ENCODE measurements at regions not wholly inside any gene's neighbourhood (a gene's known extent, or its start where the extent isn't known, plus 50 kb on each side); places are given as distances from the start of the nearest gene placed in this dataset.

- TF ChIP-seq CTCF (conservative IDR thresholded peaks at IDR 0.05; ENCODE audit: low read depth, low read length): no peak
- TF ChIP-seq POLR2A (IDR thresholded peaks at IDR 0.05; ENCODE audit: low read depth, low read length): no peak
- TF ChIP-seq RCOR1 (IDR thresholded peaks at IDR 0.05; ENCODE audit: insufficient replicate concordance, low read length): no peak
- TF ChIP-seq MXI1 (IDR thresholded peaks at IDR 0.05; ENCODE audit: borderline replicate concordance, low read depth, low read length): no peak
- no peak for TF ChIP-seq SMC3 (IDR thresholded peaks at IDR 0.05; ENCODE audit: low read depth, low read length)
- TF ChIP-seq RAD21 (IDR thresholded peaks at IDR 0.05; ENCODE audit: low read length): no peak
- no peak for TF ChIP-seq FOS (IDR thresholded peaks at IDR 0.05; ENCODE audit: low read depth, low read length)
- no peak for TF ChIP-seq MAFK (IDR thresholded peaks at IDR 0.05; ENCODE audit: low read depth, low read length)
- no peak for TF ChIP-seq ELK1 (IDR thresholded peaks at IDR 0.05; ENCODE audit: borderline replicate concordance, low read depth, low read length)
- no peak for TF ChIP-seq MAZ (IDR thresholded peaks at IDR 0.05; ENCODE audit: borderline replicate concordance, low read depth, low read length)
- TF ChIP-seq USF2 (IDR thresholded peaks at IDR 0.05; ENCODE audit: low read depth, low read length): no peak
- no peak for TF ChIP-seq CEBPB (IDR thresholded peaks at IDR 0.05; ENCODE audit: low read depth, low read length)
These were observed 2141.0 kb upstream of the ACO1 start for GRCh38 chr9:30243467-30243866.
